ENCODE measurements at regions not wholly inside any gene's neighbourhood (a gene's known extent, or its start where the extent isn't known, plus 50 kb on each side); places are given as distances from the start of the nearest gene placed in this dataset.

- Histone ChIP-seq H4K8ac (replicated peaks; ENCODE audit: insufficient read length, low read depth, low read length) (no peak overlapping the region), H3T11ph (ENCODE audit: low read length) (no peak overlapping the region), H4K20me1 (ENCODE audit: control insufficient read depth, insufficient read depth, insufficient read length) (no peaks in the 10 kb centered on the region), H3K4ac (ENCODE audit: low read depth, low read length) (no peak overlapping the region), H4K91ac (ENCODE audit: insufficient read length, low read depth, low read length) (no peak overlapping the region), H3K9ac (ENCODE audit: extremely low read depth, insufficient read length, low read length) (no peak overlapping the region), H2BK15ac (ENCODE audit: low read depth, low read length) (no peak overlapping the region), H2BK120ac (ENCODE audit: low read depth, low read length, poor library complexity, severe bottlenecking) (no peak overlapping the region), H2AK5ac (ENCODE audit: insufficient read length, low read length) (peak overlapping the region; percentile 90), H2BK12ac (ENCODE audit: insufficient read length, low read depth, low read length) (no peak overlapping the region), H2AFZ (ENCODE audit: low read length) (no peak overlapping the region), H3K9me3 (ENCODE audit: control insufficient read depth, low read depth, low read length) (no peaks in the 10 kb centered on the region), H2BK5ac (ENCODE audit: insufficient read length, low read length) (no peak overlapping the region), H3K56ac (ENCODE audit: insufficient read length, low read depth, low read length) (no peak overlapping the region), H3K27me3 (ENCODE audit: insufficient read depth, low read length) (peaks cover 12% of the 10 kb centered on the region), H3K23me2 (ENCODE audit: insufficient read length, low read depth, low read length, poor library complexity, severe bottlenecking) (no peaks in the 10 kb centered on the region), H3K4me1 (ENCODE audit: insufficient read depth, low read length) (peaks cover 5% of the 10 kb centered on the region; the same call in 1 of the 2 replicates), H2BK20ac (ENCODE audit: low read depth, low read length, poor library complexity, severe bottlenecking) (no peak overlapping the region), H3K4me2 (ENCODE audit: insufficient read depth, insufficient read length, low read length) (no peak overlapping the region), H3K23ac (ENCODE audit: insufficient read length, low read depth, low read length) (no peak overlapping the region), H3K79me2 (ENCODE audit: insufficient read depth, low read length) (no peaks in the 10 kb centered on the region), H3K14ac (ENCODE audit: insufficient read depth, low read length) (no peak overlapping the region), H3K18ac (ENCODE audit: insufficient read length, low read depth, low read length) (no peak overlapping the region), H3K79me1 (ENCODE audit: insufficient read depth, low read depth, low read length, poor library complexity, severe bottlenecking) (no peaks in the 10 kb centered on the region), H3K27ac (ENCODE audit: insufficient read length, low read depth, low read length) (no peak overlapping the region), H4K5ac (ENCODE audit: insufficient read length, low read depth, low read length) (no peak overlapping the region)
- peaks cover 74% of the 10 kb centered on the region for H3K27me3 Mint-ChIP-seq (ENCODE audit: low read depth)
- TF ChIP-seq CTCF (conservative IDR thresholded peaks at IDR 0.05), result no peak
- H3K36me3 Mint-ChIP-seq (ENCODE audit: insufficient read depth in 1 of 3, low read depth in 3 of 3), result no peaks in the 10 kb centered on the region; a peak in 1 of 7 replicates
- no peak overlapping the region for H3K27ac Mint-ChIP-seq
- no CpG with 5 or more reads among the region's 8 CpGs for WGBS (ENCODE audit: extremely low coverage, insufficient read length, low lambda C conversion rate)
- peaks cover 37 to 40% of the 10 kb centered on the region in 2 experiments for H3K4me1 Mint-ChIP-seq
- no peak overlapping the region for H3K4me3 Mint-ChIP-seq
- peaks cover 0 to 2% of the 10 kb centered on the region in 2 experiments; a peak in 1 of 5 replicates for H3K9me3 Mint-ChIP-seq
- no peak for DNase-seq
Observed at GRCh38 chr11:36719358-36720107, 121.5 kb upstream of the RAG2 start.
